ENCODE measurements at regions not wholly inside any gene's neighbourhood (a gene's known extent, or its start where the extent isn't known, plus 50 kb on each side); places are given as distances from the start of the nearest gene placed in this dataset.

DNA sequence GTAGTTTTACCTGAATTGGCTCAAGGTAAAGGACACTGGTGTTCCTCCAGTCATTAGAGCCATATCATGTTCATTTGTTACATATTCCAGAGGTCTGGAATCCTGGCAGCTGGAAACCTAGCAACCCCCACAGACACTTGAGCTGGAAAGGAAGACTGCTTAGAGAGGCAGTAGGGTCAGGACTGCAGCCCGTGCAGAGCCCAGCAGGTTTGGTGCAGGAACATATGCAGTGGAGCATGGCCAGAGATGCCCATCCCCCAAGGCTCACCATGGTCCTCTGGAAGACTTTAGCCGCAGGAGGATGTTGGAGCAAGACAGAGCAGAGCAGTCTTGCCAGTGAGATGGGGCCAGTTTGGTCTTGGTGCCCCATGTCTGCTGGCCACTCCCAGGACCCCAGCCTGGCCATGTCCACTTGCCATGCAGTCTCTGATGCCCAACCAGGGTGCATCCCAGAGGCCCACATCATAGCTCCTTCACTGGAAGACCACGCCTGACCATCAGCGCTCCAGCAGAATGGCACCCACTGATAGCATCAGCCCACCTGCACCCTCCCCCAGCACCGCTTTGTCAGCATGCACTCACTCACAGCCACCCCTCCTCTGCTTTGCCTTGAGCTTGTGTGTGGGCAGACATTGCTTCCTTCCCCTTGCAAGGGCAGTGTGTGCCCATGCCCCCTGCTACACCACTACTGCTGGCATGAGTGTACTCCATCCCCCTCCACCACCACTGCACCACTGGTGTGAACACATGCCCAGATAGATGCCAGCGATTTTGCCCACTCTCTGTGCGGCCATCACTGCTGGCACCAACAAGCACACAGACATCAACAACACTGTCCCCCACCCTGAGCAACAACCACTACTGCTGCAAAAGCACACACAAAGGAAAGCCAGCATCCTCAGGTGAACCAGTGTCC, 190.3 kb upstream of the SPOCK3 start:
- ChIA-PET RAD21 (ENCODE audit: low non-redundant PET in 1 of 2, low total read pairs in 2 of 2, uncharacterized antibody in 2 of 2, unreplicated experiment in 2 of 2) (no interaction called here), POLR2A (no interaction called here), CTCF (no interaction called here)
- no TSS peak for BruUV-seq (replicated peaks)
- TF ChIP-seq CBX3 (IDR thresholded peaks at IDR 0.05; ENCODE audit: low read depth) (no peak), ZNF274 (IDR thresholded peaks at IDR 0.05; ENCODE audit: low read depth, low read length) (no peak)
- no peaks in the 10 kb centered on the region for H3K9me2 ChIP-seq (ENCODE audit: insufficient read depth)
- H3K4me1 ChIP-seq (ENCODE audit: control insufficient read depth in 1 of 2, insufficient read depth in 2 of 2, low read length in 2 of 2) = peaks cover 13 to 14% of the 10 kb centered on the region in 2 experiments; a peak in 3 of 4 replicates
- no peak overlapping the region for H3K9ac ChIP-seq (ENCODE audit: low read length)
- H3K79me2 ChIP-seq (ENCODE audit: insufficient read depth, low read length) = no peaks in the 10 kb centered on the region
- ATAC-seq = no peak
- no peaks in the 10 kb centered on the region for H3K27me3 ChIP-seq (ENCODE audit: insufficient read depth, low read length)
- H3K4me2 ChIP-seq (ENCODE audit: low read length) = no peak overlapping the region
- H3K27ac ChIP-seq (ENCODE audit: low read depth, low read length) = no peak overlapping the region
- no peak for DNase-seq (ENCODE audit: low read depth, low spot score)
- intact Hi-C loops (cut with micrococcal nuclease) = no loop called here
- no peaks in the 10 kb centered on the region for H3K9me3 ChIP-seq (ENCODE audit: control insufficient read depth in 1 of 2, insufficient read depth in 1 of 2, low read depth in 1 of 2, low read length in 2 of 2)
- H2AFZ ChIP-seq (ENCODE audit: low read depth, low read length, poor library complexity, severe bottlenecking) = no peak overlapping the region
- H3K4me3 ChIP-seq (replicated peaks in 1 of 2; ENCODE audit: low read depth in 1 of 2, low read length in 2 of 2) = no peak overlapping the region
- no peaks in the 10 kb centered on the region for H3K36me3 ChIP-seq (ENCODE audit: control insufficient read depth in 1 of 2, insufficient read depth in 2 of 2, low read length in 2 of 2)
- no peaks in the 10 kb centered on the region for H4K20me1 ChIP-seq (ENCODE audit: insufficient read depth)

DNA sequence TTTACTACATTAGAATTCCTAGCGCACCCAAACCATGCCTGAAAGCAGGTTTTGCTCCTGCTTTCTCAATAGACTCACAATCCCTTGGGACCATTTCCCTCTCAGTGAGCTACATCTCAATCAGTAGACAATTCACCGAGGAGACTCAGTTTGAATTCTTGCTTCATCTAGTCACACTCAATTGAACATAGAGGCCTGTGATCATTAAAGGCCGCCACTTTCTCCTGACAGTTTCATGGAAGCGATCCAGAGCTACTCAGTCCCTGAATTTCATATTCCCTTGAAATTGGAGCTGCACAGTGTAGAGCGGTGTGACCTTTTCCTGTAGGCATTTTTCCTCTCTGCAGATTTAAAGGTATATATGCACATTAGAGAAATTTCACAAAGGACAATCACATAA, 193.9 kb upstream of the SPOCK3 start:
- POLR2A ChIA-PET = no interaction called here
- ATAC-seq = peak; percentile 80
- Histone ChIP-seq H3K27ac (ENCODE audit: low read depth, low read length) (no peak overlapping the region), H3K4me2 (ENCODE audit: low read length) (peak overlapping the region; percentile 50), H3K36me3 (ENCODE audit: control insufficient read depth in 1 of 2, insufficient read depth in 2 of 2, low read length in 2 of 2) (no peaks in the 10 kb centered on the region), H3K79me2 (ENCODE audit: insufficient read depth, low read length) (no peaks in the 10 kb centered on the region), H3K4me1 (ENCODE audit: control insufficient read depth in 1 of 2, insufficient read depth in 2 of 2, low read length in 2 of 2) (peaks cover 13 to 14% of the 10 kb centered on the region in 2 experiments; a peak in 3 of 4 replicates), H3K9me3 (ENCODE audit: control insufficient read depth in 1 of 2, insufficient read depth in 1 of 2, low read depth in 1 of 2, low read length in 2 of 2) (no peaks in the 10 kb centered on the region), H4K20me1 (ENCODE audit: insufficient read depth) (no peaks in the 10 kb centered on the region), H3K9me2 (ENCODE audit: insufficient read depth) (no peaks in the 10 kb centered on the region), H3K9ac (ENCODE audit: low read length) (no peak overlapping the region), H2AFZ (ENCODE audit: low read depth, low read length, poor library complexity, severe bottlenecking) (peak overlapping the region; percentile 34), H3K27me3 (ENCODE audit: insufficient read depth, low read length) (no peaks in the 10 kb centered on the region), H3K4me3 (replicated peaks in 1 of 2; ENCODE audit: low read depth in 1 of 2, low read length in 2 of 2) (no peak overlapping the region; a peak in 1 of 4 replicates)
- CTCF ChIA-PET = no interaction called here
- intact Hi-C loops (cut with micrococcal nuclease) = no loop called here
- RAD21 ChIA-PET (ENCODE audit: low non-redundant PET in 1 of 2, low total read pairs in 2 of 2, uncharacterized antibody in 2 of 2, unreplicated experiment in 2 of 2) = no interaction called here
- TF ChIP-seq POLR2A (IDR thresholded peaks at IDR 0.05; ENCODE audit: borderline replicate concordance, extremely low read depth, insufficient read depth, insufficient read length) = no peak
- TF ChIP-seq RAD21 (IDR thresholded peaks at IDR 0.05; ENCODE audit: low read depth) = peak; percentile 15
- peak; percentile 71; the same call in 1 of the 2 replicates for TF ChIP-seq CEBPB (IDR thresholded peaks at IDR 0.05; ENCODE audit: low read depth)
- TF ChIP-seq FOSL1 (IDR thresholded peaks at IDR 0.05; ENCODE audit: low read depth) = 0 out of 2 replicates have a peak, but pooled peaks have one; percentile 11
- peak; percentile 63; the same call in 1 of the 2 replicates for TF ChIP-seq CBX3 (IDR thresholded peaks at IDR 0.05; ENCODE audit: low read depth)
- 0 out of 2 replicates have a peak, but pooled peaks have one; percentile 21 for TF ChIP-seq SIN3A (IDR thresholded peaks at IDR 0.05; ENCODE audit: low read depth)
- TF ChIP-seq SP1 (IDR thresholded peaks at IDR 0.05; ENCODE audit: low read depth) = peak; percentile 57
- TF ChIP-seq JUND (IDR thresholded peaks at IDR 0.05) = peak; percentile 47; the same call in 1 of the 2 replicates
- TF ChIP-seq TCF7L2 (IDR thresholded peaks at IDR 0.05; ENCODE audit: borderline replicate concordance, extremely low read depth, insufficient read depth, insufficient read length) = peak; percentile 89
- TF ChIP-seq, protein P1, sequence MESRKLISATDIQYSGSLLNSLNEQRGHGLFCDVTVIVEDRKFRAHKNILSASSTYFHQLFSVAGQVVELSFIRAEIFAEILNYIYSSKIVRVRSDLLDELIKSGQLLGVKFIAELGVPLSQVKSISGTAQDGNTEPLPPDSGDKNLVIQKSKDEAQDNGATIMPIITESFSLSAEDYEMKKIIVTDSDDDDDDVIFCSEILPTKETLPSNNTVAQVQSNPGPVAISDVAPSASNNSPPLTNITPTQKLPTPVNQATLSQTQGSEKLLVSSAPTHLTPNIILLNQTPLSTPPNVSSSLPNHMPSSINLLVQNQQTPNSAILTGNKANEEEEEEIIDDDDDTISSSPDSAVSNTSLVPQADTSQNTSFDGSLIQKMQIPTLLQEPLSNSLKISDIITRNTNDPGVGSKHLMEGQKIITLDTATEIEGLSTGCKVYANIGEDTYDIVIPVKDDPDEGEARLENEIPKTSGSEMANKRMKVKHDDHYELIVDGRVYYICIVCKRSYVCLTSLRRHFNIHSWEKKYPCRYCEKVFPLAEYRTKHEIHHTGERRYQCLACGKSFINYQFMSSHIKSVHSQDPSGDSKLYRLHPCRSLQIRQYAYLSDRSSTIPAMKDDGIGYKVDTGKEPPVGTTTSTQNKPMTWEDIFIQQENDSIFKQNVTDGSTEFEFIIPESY (IDR thresholded peaks at IDR 0.05; ENCODE audit: extremely low read depth, insufficient replicate concordance, low read length) = no peak
- TF ChIP-seq EGR1 (IDR thresholded peaks at IDR 0.05; ENCODE audit: low read depth) = no peak
- DNase-seq (ENCODE audit: low read depth, low spot score) = peak; percentile 46
- no TSS peak for BruUV-seq (replicated peaks)

Data from HCT116 (cell line).